HG02981 (cell line): ENCODE measurements at regions not wholly inside any gene's neighbourhood (a gene's known extent, or its start where the extent isn't known, plus 50 kb on each side); places are given as distances from the start of the nearest gene placed in this dataset.

Experiments
- ATAC-seq: cut with Tn5 transposase; IDR thresholded peaks from one replicate; pipeline ENCODE4 v1.9.1; 2021; ENCODE audit warnings: mild to moderate bottlenecking, moderate library complexity; ENCODE audit not compliant: unreplicated experiment

- peak; percentile 44 for ATAC-seq
These were observed 52.0 kb upstream of the FAM20B start for GRCh38 chr1:178973652-178974101.
